Mesendoderm (in vitro differentiated cells): ENCODE measurements at regions not wholly inside any gene's neighbourhood (a gene's known extent, or its start where the extent isn't known, plus 50 kb on each side); places are given as distances from the start of the nearest gene placed in this dataset.

Source experiments
- DNase-seq: peaks from one replicate; pipeline ENCODE4 v3.0.0; 2013
- H2AK5ac ChIP-seq: 2 replicates; pipeline ENCODE4 v1.6.1; 2013; ENCODE audit warnings: low read length, inconsistent platforms
- H2BK120ac ChIP-seq: 2 replicates; pipeline ENCODE4 v1.6.1; 2013; ENCODE audit warnings: low read depth, mild to moderate bottlenecking, low read length, moderate library complexity, mixed read lengths
- H2BK15ac ChIP-seq: replicated peaks from 2 replicates; pipeline ENCODE4 v1.6.1; 2013; ENCODE audit warnings: low read depth, mild to moderate bottlenecking, moderate library complexity
- H2BK5ac ChIP-seq: 2 replicates; pipeline ENCODE4 v1.6.1; 2013; ENCODE audit warnings: low read length, inconsistent platforms
- H3K18ac ChIP-seq: 2 replicates; pipeline ENCODE4 v1.6.1; 2013; ENCODE audit warnings: mild to moderate bottlenecking, low read length, mixed read lengths
- H3K23ac ChIP-seq: one replicate; pipeline ENCODE4 v1.6.1; 2013; ENCODE audit warnings: low read length
- H3K27ac ChIP-seq: 2 replicates; pipeline ENCODE4 v1.5.1; 2013; ENCODE audit warnings: low read depth, mild to moderate bottlenecking, inconsistent platforms, low read length, moderate library complexity
- H3K27me3 ChIP-seq: 2 replicates; pipeline ENCODE4 v1.6.1; 2013; ENCODE audit warnings: low read length, control low read depth, mild to moderate bottlenecking, inconsistent platforms; ENCODE audit not compliant: insufficient read depth, poor library complexity
- H3K36me3 ChIP-seq: 2 replicates; pipeline ENCODE4 v1.6.1; 2013; ENCODE audit warnings: low read length, inconsistent platforms; ENCODE audit not compliant: control insufficient read depth, insufficient read depth
- H3K4ac ChIP-seq: one replicate; pipeline ENCODE4 v1.6.1; 2013; ENCODE audit warnings: low read depth, mild to moderate bottlenecking, low read length, moderate library complexity
- H3K4me1 ChIP-seq: 2 replicates; pipeline ENCODE4 v1.6.1; 2013; ENCODE audit warnings: low read depth, low read length, inconsistent platforms; ENCODE audit not compliant: control insufficient read depth
- H3K4me2 ChIP-seq: 2 replicates; pipeline ENCODE4 v1.6.1; 2013; ENCODE audit warnings: low read length
- H3K4me3 ChIP-seq: 2 replicates; pipeline ENCODE4 v1.5.1; 2013; ENCODE audit warnings: mild to moderate bottlenecking, low read length
- H3K56ac ChIP-seq: one replicate; pipeline ENCODE4 v1.6.1; 2013; ENCODE audit warnings: low read length
- H3K79me1 ChIP-seq: 2 replicates; pipeline ENCODE4 v1.6.1; 2013; ENCODE audit warnings: low read length, inconsistent platforms
- H3K79me2 ChIP-seq: 2 replicates; pipeline ENCODE4 v1.6.1; 2013; ENCODE audit warnings: mild to moderate bottlenecking, low read length; ENCODE audit not compliant: control insufficient read depth, insufficient read depth
- H3K9ac ChIP-seq: 2 replicates; pipeline ENCODE4 v1.6.1; 2013; ENCODE audit warnings: low read length, inconsistent platforms
- H4K5ac ChIP-seq: one replicate; pipeline ENCODE4 v1.6.1; 2013; ENCODE audit warnings: low read length
- H4K8ac ChIP-seq: one replicate; pipeline ENCODE4 v1.6.1; 2013; ENCODE audit warnings: low read depth, mild to moderate bottlenecking, control low read depth, low read length, moderate library complexity
- WGBS: extraction: QIAGEN DNeasy Blood & Tissue Kit; methylation state at CpG from one replicate; pipeline ENCODE4 v1.1.7; 2013; ENCODE audit warnings: low lambda C conversion rate, missing lambda C conversion rate; ENCODE audit not compliant: insufficient coverage; ENCODE audit errors: extremely low coverage; 5-methylcytosine and 5-hydroxymethylcytosine counted together

GRCh38 chr16:51313198-51313597 is 162.1 kb upstream of the SALL1 start:
- no CpG with 5 or more reads among the region's 2 CpGs for WGBS
- no peak overlapping the region for H2BK120ac ChIP-seq
- DNase-seq = no peak
- no peak overlapping the region for H2BK5ac ChIP-seq
- no peak overlapping the region for H4K8ac ChIP-seq
- no peak overlapping the region for H3K4me2 ChIP-seq
- H2BK15ac ChIP-seq = no peak overlapping the region
- H2AK5ac ChIP-seq = no peak overlapping the region
- H3K79me1 ChIP-seq = no peaks in the 10 kb centered on the region
- no peaks in the 10 kb centered on the region for H3K79me2 ChIP-seq
- H4K5ac ChIP-seq = no peak overlapping the region
- no peak overlapping the region for H3K56ac ChIP-seq
- H3K9ac ChIP-seq = no peak overlapping the region
- H3K4me3 ChIP-seq = no peak overlapping the region
- H3K4me1 ChIP-seq = no peaks in the 10 kb centered on the region
- no peaks in the 10 kb centered on the region for H3K27me3 ChIP-seq
- no peak overlapping the region for H3K27ac ChIP-seq
- H3K23ac ChIP-seq = no peak overlapping the region
- no peak overlapping the region for H3K4ac ChIP-seq
- no peak overlapping the region for H3K18ac ChIP-seq
- H3K36me3 ChIP-seq = no peaks in the 10 kb centered on the region

GRCh38 chr16:51312363-51313150 is 161.5 kb upstream of the SALL1 start:
- Histone ChIP-seq H3K9ac (no peak overlapping the region), H3K27me3 (no peaks in the 10 kb centered on the region), H3K79me2 (no peaks in the 10 kb centered on the region), H2BK15ac (no peak overlapping the region), H3K4me3 (no peak overlapping the region), H2AK5ac (no peak overlapping the region), H4K5ac (no peak overlapping the region), H3K36me3 (no peaks in the 10 kb centered on the region), H2BK5ac (no peak overlapping the region), H3K23ac (no peak overlapping the region), H3K4me2 (no peak overlapping the region), H4K8ac (no peak overlapping the region), H3K4me1 (no peaks in the 10 kb centered on the region), H3K18ac (no peak overlapping the region), H3K56ac (no peak overlapping the region), H3K79me1 (no peaks in the 10 kb centered on the region), H3K27ac (no peak overlapping the region), H3K4ac (no peak overlapping the region), H2BK120ac (no peak overlapping the region)
- no peak for DNase-seq
- no CpG with 5 or more reads among the region's 2 CpGs for whole genome bisulfite sequencing

- H3K23ac ChIP-seq = no peak overlapping the region
- H3K27ac ChIP-seq = no peak overlapping the region
- no peak overlapping the region for H2AK5ac ChIP-seq
- H3K79me2 ChIP-seq = no peaks in the 10 kb centered on the region
- DNase-seq = no peak
- no peak overlapping the region for H3K4me3 ChIP-seq
- no peak overlapping the region for H3K18ac ChIP-seq
- no peaks in the 10 kb centered on the region for H3K27me3 ChIP-seq
- no peak overlapping the region for H3K56ac ChIP-seq
- no peak overlapping the region for H2BK5ac ChIP-seq
- H2BK120ac ChIP-seq = no peak overlapping the region
- no peak overlapping the region for H3K4me2 ChIP-seq
- H4K5ac ChIP-seq = no peak overlapping the region
- no peaks in the 10 kb centered on the region for H3K79me1 ChIP-seq
- H3K36me3 ChIP-seq = no peaks in the 10 kb centered on the region
- no peak overlapping the region for H2BK15ac ChIP-seq
- H3K9ac ChIP-seq = no peak overlapping the region
- H4K8ac ChIP-seq = no peak overlapping the region
- no peak overlapping the region for H3K4ac ChIP-seq
- no peaks in the 10 kb centered on the region for H3K4me1 ChIP-seq
Observed at GRCh38 chr16:51310159-51310558, 159.1 kb upstream of the SALL1 start.

GRCh38 chr16:51306886-51307595 is 156.0 kb upstream of the SALL1 start:
- no peak for DNase-seq
- no peak overlapping the region for H2AK5ac ChIP-seq
- no peak overlapping the region for H3K23ac ChIP-seq
- no peak overlapping the region for H2BK15ac ChIP-seq
- no peak overlapping the region for H3K4me3 ChIP-seq
- no peaks in the 10 kb centered on the region for H3K79me2 ChIP-seq
- H4K5ac ChIP-seq = no peak overlapping the region
- no peaks in the 10 kb centered on the region for H3K36me3 ChIP-seq
- H2BK5ac ChIP-seq = no peak overlapping the region
- H3K4ac ChIP-seq = no peak overlapping the region
- H3K27ac ChIP-seq = no peak overlapping the region
- H3K4me2 ChIP-seq = no peak overlapping the region
- H3K4me1 ChIP-seq = no peaks in the 10 kb centered on the region
- no peak overlapping the region for H3K18ac ChIP-seq
- H3K56ac ChIP-seq = no peak overlapping the region
- WGBS = no CpG with 5 or more reads among the region's 4 CpGs
- H3K27me3 ChIP-seq = no peaks in the 10 kb centered on the region
- H2BK120ac ChIP-seq = no peak overlapping the region
- H3K9ac ChIP-seq = no peak overlapping the region
- H4K8ac ChIP-seq = no peak overlapping the region
- no peaks in the 10 kb centered on the region for H3K79me1 ChIP-seq

GRCh38 chr16:51306116-51306515 is 155.0 kb upstream of the SALL1 start:
- no peak overlapping the region for H4K5ac ChIP-seq
- H2BK5ac ChIP-seq = no peak overlapping the region
- DNase-seq = no peak
- no peaks in the 10 kb centered on the region for H3K79me1 ChIP-seq
- no peaks in the 10 kb centered on the region for H3K4me1 ChIP-seq
- no CpG with 5 or more reads among the region's 3 CpGs for WGBS
- H3K18ac ChIP-seq = no peak overlapping the region
- no peak overlapping the region for H2BK120ac ChIP-seq
- no peaks in the 10 kb centered on the region for H3K36me3 ChIP-seq
- H3K79me2 ChIP-seq = no peaks in the 10 kb centered on the region
- H3K27me3 ChIP-seq = no peaks in the 10 kb centered on the region
- no peak overlapping the region for H3K27ac ChIP-seq
- H3K4me3 ChIP-seq = no peak overlapping the region
- H4K8ac ChIP-seq = no peak overlapping the region
- H2BK15ac ChIP-seq = no peak overlapping the region
- no peak overlapping the region for H3K4ac ChIP-seq
- H3K23ac ChIP-seq = no peak overlapping the region
- H3K4me2 ChIP-seq = no peak overlapping the region
- H3K9ac ChIP-seq = no peak overlapping the region
- no peak overlapping the region for H2AK5ac ChIP-seq
- no peak overlapping the region for H3K56ac ChIP-seq
